Endometrial microvascular endothelial cells (primary cell): ENCODE measurements at regions not wholly inside any gene's neighbourhood (a gene's known extent, or its start where the extent isn't known, plus 50 kb on each side); places are given as distances from the start of the nearest gene placed in this dataset.
"Not testable (repeated sequence)": the region's sequence is repeated elsewhere in the genome, so short reads cannot be mapped to it uniquely, and the experiment has no call there.

Experiments
- in situ Hi-C: cut with HindIII; loops from 2 replicates; pipeline ENCODE4 v1.10.0; 2017; ENCODE audit warnings: low sequenced_read_pairs, low pct_unique_long_range_greater_than_20kb; ENCODE audit errors: inconsistent ontology term

GRCh38 chr7:13790611-13791010 lies 198.9 kb downstream of the ETV1 start:
- in situ Hi-C loops, result no loop called here

- in situ Hi-C loops, result no loop called here
These were observed 197.3 kb downstream of the ETV1 start for GRCh38 chr7:13792208-13792607.

GRCh38 chr7:13793926-13794325 lies 195.5 kb downstream of the ETV1 start:
- in situ Hi-C loops, result no loop called here

DNA sequence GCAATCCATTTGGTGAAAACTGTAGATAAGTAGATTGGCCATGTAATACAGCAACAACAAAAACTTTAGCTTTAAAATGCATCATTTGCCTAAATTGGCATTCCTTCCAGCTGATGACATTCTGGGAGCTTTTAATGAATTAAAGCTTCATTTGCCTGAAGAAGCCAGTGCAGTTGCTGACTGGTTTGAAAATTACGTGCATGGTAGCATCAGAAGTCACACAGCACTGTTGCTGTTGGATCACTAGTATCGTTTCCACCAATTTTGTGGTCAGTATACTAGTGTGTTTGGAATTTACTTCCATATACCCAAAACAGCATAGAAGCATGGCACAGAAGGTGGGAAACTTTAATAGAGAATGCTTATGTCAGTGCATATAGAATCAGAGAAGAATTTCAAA lies 194.9 kb downstream of the ETV1 start:
- in situ Hi-C loops, result no loop called here

DNA sequence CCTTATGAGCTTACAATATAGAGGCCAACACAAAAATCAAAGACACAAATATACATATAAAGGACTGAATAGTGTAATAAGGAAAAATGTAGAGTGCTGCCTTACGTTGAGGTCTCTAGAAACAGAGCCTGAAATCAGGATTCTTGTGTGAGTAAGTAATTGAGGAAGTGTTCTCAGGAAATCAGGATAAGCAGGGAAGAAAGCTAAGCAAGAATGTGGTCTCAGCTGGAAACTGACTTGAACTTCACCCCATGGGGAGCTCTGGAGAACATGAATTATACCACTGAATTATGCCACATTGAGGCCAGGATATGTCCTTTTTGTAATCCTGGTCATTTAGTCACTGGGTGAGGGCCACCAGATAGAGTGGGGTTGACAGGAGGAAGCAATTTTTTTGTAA lies 191.9 kb downstream of the ETV1 start:
- in situ Hi-C loops, result no loop called here

DNA sequence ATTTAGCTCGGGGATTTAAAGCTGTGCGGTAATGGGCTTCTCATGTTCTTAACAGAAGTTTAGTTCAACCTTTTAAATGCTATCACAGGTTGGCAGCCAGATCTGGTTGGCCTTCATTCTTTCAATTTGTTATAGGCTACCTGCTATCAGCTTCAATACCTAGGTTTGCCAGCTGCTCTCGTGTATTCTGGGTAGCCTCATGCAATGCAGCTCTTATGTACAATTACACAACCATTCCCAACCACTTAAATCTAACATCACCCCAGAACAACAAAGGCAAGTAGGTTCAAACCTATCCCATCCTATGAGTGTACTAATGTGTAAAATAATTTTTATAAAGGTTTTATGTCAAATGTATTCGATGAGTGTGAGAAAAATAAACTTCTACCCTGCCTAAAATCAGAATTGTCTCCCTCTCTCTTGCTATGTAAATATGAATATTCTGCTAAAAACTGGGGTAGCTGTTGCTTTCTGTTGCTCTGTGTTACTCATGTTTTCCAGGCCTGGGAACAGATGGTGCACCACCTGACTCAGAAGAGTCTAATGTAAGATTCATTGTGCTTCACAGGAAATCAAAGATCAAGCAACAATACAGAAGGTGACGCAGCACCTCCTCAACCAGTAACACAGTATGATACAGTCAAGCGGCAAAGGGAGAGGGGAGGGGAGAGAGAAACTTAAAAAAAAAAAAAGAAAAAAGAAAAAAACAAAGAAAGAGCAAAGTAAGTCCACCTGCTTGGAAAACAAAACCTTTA lies 188.6 kb downstream of the ETV1 start:
- in situ Hi-C loops, result no loop called here

DNA sequence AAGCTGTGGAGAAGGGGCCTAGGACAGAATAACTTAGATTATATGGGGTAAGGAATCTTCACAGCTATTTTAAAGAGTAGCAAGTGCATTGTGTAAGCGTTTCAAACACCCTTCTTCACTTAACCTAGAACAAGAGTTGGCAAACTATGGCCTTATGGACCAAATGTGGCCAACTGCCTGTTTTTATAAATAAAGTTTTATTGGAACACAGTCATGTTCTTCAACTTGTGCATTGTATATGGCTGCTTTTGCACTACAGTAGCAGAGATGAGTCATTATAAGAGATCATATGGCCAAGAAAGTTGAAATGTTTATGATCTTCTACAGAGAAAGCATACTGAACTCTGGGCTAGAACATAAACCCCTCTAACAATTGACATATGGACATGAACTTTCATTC lies 187.8 kb downstream of the ETV1 start:
- in situ Hi-C loops, result no loop called here

- in situ Hi-C loops, result no loop called here
These were observed 186.8 kb downstream of the ETV1 start for GRCh38 chr7:13802651-13803050.

GRCh38 chr7:13803134-13803533 lies 186.3 kb downstream of the ETV1 start:
- in situ Hi-C loops, result no loop called here

DNA sequence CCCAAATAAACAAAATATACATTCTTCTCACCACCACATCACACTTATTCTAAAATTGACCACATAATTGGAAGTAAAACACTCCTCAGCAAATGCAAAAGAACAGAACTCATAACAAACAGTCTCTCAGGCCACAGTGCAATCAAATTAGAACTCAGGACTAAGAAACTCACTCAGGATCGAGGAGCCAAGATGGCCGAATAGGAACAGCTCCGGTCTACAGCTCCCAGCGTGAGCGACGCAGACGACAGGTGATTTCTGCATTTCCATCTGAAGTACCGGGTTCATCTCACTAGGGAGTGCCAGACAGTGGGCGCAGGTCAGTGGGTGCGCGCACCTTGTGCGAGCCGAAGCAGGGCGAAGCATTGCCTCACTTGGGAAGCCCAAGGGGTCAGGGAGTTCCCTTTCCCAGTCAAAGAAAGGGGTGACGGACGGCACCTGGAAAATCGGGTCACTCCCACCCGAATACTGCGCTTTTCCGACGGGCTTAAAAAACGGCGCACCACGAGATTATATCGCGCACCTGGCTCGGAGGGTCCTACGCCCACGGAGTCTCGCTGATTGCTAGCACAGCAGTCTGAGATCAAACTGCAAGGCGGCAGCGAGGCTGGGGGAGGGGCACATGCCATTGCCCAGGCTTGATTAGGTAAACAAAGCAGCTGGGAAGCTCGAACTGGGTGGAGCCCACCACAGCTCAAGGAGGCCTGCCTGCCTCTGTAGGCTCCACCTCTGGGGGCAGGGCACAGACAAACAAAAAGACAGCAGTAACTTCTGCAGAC lies 183.2 kb downstream of the ETV1 start:
- in situ Hi-C loops, result not testable (repeated sequence)

DNA sequence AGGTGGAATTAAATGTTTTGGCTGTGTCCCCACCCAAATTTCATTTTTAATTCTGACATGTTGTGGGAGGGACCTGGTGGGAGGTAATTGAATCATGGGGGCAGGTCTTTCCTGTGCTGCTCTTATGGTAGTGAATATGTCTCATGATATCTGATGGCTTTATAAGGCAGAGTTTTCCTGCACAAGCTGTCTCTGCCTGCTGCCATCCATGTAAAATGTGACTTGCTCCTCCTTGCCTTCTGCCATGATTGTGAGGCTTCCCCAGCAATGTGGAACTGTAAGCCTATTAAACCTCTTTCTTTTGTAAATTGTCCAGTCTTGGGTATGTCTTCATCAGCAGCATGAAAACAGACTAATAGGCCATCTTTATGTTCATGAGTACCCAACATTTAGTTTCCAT lies 172.2 kb downstream of the ETV1 start:
- in situ Hi-C loops, result not testable (repeated sequence)

- in situ Hi-C loops, result no loop called here
These were observed 168.2 kb downstream of the ETV1 start for GRCh38 chr7:13821152-13821787.

GRCh38 chr7:13822678-13823077 lies 166.8 kb downstream of the ETV1 start:
- in situ Hi-C loops, result no loop called here

DNA sequence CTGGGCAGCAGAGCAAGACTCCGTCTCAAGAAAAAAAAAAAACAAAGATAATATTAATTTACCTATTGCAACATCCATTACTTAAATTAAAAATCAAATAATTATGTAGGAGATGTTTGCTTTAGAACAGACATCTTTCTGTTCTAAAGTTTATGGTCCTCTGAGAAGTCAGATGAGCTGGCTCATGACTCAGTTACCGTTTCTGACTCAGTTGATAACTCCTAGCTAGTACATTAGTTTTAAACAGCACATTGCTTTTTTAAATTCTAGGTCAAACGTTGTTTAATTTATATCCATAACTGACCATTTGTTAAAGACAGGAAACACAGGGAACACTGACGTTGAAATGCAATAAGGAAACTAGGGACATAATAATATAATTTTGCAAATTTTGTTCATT lies 162.7 kb downstream of the ETV1 start:
- in situ Hi-C loops, result no loop called here

- in situ Hi-C loops, result no loop called here
These were observed 161.8 kb downstream of the ETV1 start for GRCh38 chr7:13827716-13828115.

DNA sequence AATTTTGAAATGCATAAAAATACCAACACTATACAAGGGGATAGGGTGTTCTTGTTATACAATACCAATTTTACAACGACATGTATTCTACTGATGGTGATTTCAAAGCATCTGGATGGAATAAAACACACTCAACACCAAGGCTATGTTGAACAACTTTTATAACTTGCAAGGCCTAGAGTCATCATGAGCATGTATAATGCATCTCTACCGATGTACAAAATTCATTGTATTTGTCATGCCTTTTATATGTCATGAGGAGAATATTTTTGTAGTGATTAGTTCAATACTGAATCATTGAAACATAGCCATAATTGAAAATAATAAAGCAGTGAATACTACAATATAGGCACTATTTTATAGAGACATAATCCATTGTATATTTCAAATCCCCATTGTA lies 160.2 kb downstream of the ETV1 start:
- in situ Hi-C loops, result no loop called here

DNA sequence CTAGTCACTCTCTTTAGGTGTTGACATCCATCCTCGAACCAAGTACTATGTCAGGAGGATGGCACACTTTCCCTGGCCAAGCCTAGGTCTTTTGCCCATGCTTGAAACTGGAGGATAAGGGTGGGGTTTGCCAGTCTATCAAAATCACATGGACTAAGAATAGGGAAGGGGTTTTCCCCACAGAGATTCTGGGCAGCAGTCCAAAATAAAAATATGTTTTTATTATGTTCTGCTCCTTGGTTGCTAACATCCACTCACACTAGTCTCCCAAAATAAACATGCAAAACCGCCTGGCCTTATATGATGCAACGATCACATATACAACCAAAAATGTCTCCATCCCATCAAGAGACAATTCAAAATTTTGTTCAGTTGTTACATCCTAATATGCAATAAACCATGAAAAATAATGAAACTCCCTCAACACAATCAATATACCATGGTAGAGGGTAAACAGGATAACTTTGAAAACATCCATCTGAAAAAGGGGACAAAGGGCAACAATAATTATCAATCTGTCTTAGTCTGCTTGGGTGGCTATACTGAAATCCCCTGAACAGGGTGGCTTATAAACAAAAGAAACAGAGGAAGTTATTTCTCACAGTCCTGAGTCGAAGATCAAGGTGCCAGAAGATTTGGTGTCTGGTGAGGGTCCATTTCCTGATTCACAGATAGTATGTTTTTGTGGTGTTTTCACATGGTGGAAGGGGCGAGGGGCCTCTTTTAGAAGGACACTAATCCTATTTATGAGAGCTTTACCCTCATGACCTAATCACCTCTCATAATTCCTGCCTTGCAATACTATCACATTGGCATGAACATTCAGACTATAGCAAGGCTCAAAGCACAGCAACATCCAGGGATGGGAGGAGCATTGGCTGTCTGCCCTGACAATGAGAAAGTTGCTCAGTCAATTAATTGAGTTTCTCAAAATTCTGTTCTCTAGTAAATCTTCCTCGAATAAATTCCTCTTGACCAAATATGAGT lies 159.3 kb downstream of the ETV1 start:
- in situ Hi-C loops, result no loop called here

DNA sequence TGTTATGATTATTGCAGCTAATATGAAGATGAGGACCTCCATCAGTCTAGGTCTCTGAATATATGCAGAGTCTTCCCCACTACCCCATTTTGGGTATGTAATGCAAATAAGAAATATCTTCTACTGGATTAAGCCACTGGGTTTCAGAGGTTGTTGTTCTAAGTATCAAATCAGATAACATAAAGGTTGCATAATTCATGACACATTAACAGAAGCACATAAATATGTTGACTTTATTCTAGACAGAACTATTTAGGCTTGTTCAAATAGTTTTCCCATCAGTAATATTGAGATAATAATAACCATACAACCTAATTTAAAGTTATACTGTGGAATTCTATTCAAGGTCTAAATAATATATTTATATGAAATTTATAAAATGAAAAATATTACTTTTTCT lies 157.1 kb downstream of the ETV1 start:
- in situ Hi-C loops, result no loop called here

GRCh38 chr7:13834328-13834761 lies 155.1 kb downstream of the ETV1 start:
- in situ Hi-C loops, result no loop called here
